Epithelial cell of esophagus (primary cell): ENCODE measurements at regions not wholly inside any gene's neighbourhood (a gene's known extent, or its start where the extent isn't known, plus 50 kb on each side); places are given as distances from the start of the nearest gene placed in this dataset.
A peak's percentile ranks its signal among the peaks of the same experiment; 100 is the strongest.

Experiments used
- DNase-seq: peaks from one replicate; pipeline ENCODE4 v3.0.0; 2010; ENCODE audit warnings: low read depth
- H3K4me3 ChIP-seq: 2 replicates; pipeline ENCODE4 v1.5.1; 2011; ENCODE audit warnings: mild to moderate bottlenecking, low read length, control low read depth
- TF ChIP-seq, protein P1 (sequence below): IDR thresholded peaks from 2 replicates; pipeline ENCODE4 v1.5.1; 2011; ENCODE audit warnings: low read depth, mild to moderate bottlenecking, low read length, control low read depth, inconsistent platforms; ENCODE audit not compliant: insufficient read depth; ENCODE audit errors: missing control alignments

DNA sequence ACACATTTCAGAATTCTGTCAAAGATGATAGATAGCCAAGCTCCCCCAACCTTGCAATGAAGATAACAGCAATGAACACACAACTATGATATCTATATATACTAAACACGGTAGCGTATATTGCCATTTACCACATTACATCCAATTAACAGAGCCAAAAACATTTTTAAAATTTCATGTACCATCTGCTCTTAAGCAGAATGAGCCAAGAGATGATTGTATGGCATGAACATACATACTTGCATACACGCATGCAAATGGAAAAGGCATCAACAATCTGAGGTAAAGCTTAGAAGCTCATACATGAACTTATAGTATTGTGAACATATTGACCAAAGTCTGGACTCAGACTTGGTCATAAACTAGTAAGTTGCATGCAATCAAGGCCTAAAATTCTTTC lies 712.9 kb upstream of the GOLIM4 start:
- H3K4me3 ChIP-seq, result no peak overlapping the region
- no peak for DNase-seq
- TF ChIP-seq, protein P1, sequence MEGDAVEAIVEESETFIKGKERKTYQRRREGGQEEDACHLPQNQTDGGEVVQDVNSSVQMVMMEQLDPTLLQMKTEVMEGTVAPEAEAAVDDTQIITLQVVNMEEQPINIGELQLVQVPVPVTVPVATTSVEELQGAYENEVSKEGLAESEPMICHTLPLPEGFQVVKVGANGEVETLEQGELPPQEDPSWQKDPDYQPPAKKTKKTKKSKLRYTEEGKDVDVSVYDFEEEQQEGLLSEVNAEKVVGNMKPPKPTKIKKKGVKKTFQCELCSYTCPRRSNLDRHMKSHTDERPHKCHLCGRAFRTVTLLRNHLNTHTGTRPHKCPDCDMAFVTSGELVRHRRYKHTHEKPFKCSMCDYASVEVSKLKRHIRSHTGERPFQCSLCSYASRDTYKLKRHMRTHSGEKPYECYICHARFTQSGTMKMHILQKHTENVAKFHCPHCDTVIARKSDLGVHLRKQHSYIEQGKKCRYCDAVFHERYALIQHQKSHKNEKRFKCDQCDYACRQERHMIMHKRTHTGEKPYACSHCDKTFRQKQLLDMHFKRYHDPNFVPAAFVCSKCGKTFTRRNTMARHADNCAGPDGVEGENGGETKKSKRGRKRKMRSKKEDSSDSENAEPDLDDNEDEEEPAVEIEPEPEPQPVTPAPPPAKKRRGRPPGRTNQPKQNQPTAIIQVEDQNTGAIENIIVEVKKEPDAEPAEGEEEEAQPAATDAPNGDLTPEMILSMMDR, result no peak

GRCh38 chr3:168807448-168807847 lies 711.7 kb upstream of the GOLIM4 start:
- DNase-seq, result no peak
- H3K4me3 ChIP-seq, result no peak overlapping the region
- TF ChIP-seq, protein P1, result no peak

- TF ChIP-seq, protein P1, result no peak
- no peak for DNase-seq
Observed at GRCh38 chr3:168806871-168807270, 711.1 kb upstream of the GOLIM4 start.

DNA sequence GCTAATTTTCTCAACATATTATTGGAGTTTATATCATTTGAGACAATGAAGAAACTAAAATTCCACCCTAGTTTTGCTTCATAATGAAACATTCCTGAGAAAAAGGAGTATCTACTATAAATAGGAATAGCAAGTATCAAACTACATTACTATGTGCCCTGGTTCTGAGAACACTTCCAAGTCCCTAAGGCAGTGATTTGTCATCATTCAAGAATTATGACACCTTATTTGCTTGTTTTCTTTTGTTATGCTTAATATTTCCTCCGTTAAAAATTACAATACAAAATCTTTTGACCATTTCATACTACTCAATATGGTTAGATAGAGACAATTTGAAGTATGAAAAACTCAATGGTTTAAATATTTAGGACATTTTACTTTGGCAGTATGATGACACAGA lies 707.8 kb upstream of the GOLIM4 start:
- TF ChIP-seq, protein P1, result no peak
- DNase-seq, result peak; percentile 64
- no peak overlapping the region for H3K4me3 ChIP-seq

More at GRCh38 chr3:168806871-168807270, 711.1 kb upstream of the GOLIM4 start:
- H3K4me3 ChIP-seq, result no peak overlapping the region

DNA sequence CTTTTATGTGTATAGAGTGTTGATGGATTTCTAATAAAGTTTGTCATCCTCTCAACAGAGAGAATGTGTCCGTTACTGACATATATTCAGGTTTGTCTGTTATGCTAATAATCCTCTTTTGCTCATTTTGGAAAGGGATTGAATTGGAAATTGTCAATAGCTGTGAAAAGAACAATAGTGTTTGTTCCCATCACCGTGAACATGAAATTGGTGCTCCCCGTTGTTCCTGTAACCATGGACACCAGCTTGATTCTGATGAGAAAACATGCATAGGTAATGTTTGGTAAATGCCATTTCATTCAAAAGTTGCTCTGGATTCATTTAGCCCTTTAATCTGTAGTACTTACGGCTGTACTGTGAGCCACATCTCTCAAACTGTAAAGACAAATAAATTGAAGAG lies 707.0 kb upstream of the GOLIM4 start:
- H3K4me3 ChIP-seq, result no peak overlapping the region
- TF ChIP-seq, protein P1, result no peak
- no peak for DNase-seq

GRCh38 chr3:168801794-168802193 lies 706.1 kb upstream of the GOLIM4 start:
- H3K4me3 ChIP-seq, result no peak overlapping the region
- TF ChIP-seq, protein P1, result no peak
- DNase-seq, result peak; percentile 68

- no peak for DNase-seq
- H3K4me3 ChIP-seq, result no peak overlapping the region
- TF ChIP-seq, protein P1, result no peak
Observed at GRCh38 chr3:168796339-168796738, 700.6 kb upstream of the GOLIM4 start.
